ENCODE measurements at regions not wholly inside any gene's neighbourhood (a gene's known extent, or its start where the extent isn't known, plus 50 kb on each side); places are given as distances from the start of the nearest gene placed in this dataset.

GRCh38 chr9:36760667-36761420, 188.1 kb downstream of the MELK start:
- no peak for DNase-seq (ENCODE audit: low spot score)

DNA sequence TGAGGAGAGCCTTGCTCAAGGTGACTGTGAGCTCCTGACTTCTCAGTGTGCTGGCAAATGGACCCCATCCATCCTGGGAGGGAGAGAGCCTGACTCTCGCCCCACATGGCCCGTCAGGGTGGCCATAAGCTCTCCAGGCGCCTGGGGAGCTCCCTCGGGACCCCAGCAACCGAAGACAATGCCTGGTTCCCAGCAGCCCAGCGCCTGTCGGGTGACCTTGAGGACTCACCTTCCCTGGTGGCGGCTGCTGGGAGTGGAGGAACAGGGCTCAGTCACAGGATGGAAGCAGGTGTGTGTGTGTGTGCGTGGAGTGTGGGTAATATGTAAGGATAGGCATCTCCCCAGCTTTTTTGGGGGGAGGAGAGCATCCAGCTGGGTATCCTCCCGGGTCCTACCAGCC, 190.3 kb downstream of the MELK start:
- TF ChIP-seq, protein P1, sequence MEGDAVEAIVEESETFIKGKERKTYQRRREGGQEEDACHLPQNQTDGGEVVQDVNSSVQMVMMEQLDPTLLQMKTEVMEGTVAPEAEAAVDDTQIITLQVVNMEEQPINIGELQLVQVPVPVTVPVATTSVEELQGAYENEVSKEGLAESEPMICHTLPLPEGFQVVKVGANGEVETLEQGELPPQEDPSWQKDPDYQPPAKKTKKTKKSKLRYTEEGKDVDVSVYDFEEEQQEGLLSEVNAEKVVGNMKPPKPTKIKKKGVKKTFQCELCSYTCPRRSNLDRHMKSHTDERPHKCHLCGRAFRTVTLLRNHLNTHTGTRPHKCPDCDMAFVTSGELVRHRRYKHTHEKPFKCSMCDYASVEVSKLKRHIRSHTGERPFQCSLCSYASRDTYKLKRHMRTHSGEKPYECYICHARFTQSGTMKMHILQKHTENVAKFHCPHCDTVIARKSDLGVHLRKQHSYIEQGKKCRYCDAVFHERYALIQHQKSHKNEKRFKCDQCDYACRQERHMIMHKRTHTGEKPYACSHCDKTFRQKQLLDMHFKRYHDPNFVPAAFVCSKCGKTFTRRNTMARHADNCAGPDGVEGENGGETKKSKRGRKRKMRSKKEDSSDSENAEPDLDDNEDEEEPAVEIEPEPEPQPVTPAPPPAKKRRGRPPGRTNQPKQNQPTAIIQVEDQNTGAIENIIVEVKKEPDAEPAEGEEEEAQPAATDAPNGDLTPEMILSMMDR (conservative IDR thresholded peaks at IDR 0.05; ENCODE audit: low read depth): no peak
- DNase-seq (ENCODE audit: low spot score): no peak
- no peak overlapping the region for H3K27ac ChIP-seq
- ChIA-PET CTCF (no interaction called here), POLR2A (ENCODE audit: low non-redundant PET) (interaction anchor here (0.5 kb wide), 1 partner anchor 42 kb away, joined by 3 read pairs; no protein-coding TSS in a partner anchor)

More at GRCh38 chr9:36760667-36761420, 188.1 kb downstream of the MELK start:
- no peak overlapping the region for H3K27ac ChIP-seq
- ChIA-PET CTCF (no interaction called here), POLR2A (ENCODE audit: low non-redundant PET) (no interaction called here)
- TF ChIP-seq, protein P1 (conservative IDR thresholded peaks at IDR 0.05; ENCODE audit: low read depth): no peak

GRCh38 chr9:36763778-36764177, 191.1 kb downstream of the MELK start:
- ChIA-PET CTCF (no interaction called here), POLR2A (ENCODE audit: low non-redundant PET) (no interaction called here)
- H3K27ac ChIP-seq: no peak overlapping the region
- no peak for DNase-seq (ENCODE audit: low spot score)
- TF ChIP-seq, protein P1 (conservative IDR thresholded peaks at IDR 0.05; ENCODE audit: low read depth): no peak

DNA sequence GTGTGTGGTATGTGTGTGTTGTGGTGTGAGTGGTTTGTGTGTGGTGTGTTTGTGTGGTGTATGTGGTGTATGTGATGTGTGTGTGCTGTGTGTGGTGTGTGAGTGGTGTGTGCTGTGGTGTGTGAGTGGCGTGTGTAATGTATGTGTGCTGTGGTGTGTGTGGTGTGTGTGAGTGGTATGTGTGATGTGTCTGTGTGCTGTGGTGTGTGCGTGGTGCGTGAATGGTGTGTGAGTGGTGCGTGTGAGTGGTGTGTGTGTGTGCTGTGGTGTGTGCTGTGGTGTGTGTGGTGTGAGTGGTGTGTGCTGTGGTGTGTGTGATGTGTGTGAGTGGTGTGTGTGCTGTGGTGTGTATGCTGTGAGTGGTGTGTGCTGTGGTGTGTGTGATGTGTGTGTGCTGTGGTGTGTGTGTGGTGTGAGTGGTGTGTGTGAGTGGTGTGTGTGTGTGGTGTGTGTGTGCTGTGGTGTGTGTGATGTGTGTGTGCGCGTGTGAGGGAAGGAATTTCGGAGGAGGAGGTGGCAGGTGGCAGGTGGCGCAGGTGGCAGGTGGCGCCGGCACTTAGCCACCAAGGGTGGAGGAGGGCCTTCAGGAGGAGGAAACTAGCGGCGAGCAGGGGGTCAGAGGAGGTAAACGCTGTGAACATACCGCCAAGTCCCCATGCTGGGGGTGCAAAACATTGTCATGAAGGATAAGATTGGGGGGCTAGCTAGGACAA, 191.8 kb downstream of the MELK start:
- H3K27ac ChIP-seq: no peak overlapping the region
- CTCF ChIA-PET: no interaction called here
- no peak for DNase-seq (ENCODE audit: low spot score)
- TF ChIP-seq, protein P1 (conservative IDR thresholded peaks at IDR 0.05; ENCODE audit: low read depth): no peak
- POLR2A ChIA-PET (ENCODE audit: low non-redundant PET): no interaction called here

- CTCF ChIA-PET: no interaction called here
- DNase-seq (ENCODE audit: low spot score): no peak
- H3K27ac ChIP-seq: no peak overlapping the region
- POLR2A ChIA-PET (ENCODE audit: low non-redundant PET): no interaction called here
- TF ChIP-seq, protein P1 (conservative IDR thresholded peaks at IDR 0.05; ENCODE audit: low read depth): no peak
These were observed 192.3 kb downstream of the MELK start for GRCh38 chr9:36765077-36765390.

DNA sequence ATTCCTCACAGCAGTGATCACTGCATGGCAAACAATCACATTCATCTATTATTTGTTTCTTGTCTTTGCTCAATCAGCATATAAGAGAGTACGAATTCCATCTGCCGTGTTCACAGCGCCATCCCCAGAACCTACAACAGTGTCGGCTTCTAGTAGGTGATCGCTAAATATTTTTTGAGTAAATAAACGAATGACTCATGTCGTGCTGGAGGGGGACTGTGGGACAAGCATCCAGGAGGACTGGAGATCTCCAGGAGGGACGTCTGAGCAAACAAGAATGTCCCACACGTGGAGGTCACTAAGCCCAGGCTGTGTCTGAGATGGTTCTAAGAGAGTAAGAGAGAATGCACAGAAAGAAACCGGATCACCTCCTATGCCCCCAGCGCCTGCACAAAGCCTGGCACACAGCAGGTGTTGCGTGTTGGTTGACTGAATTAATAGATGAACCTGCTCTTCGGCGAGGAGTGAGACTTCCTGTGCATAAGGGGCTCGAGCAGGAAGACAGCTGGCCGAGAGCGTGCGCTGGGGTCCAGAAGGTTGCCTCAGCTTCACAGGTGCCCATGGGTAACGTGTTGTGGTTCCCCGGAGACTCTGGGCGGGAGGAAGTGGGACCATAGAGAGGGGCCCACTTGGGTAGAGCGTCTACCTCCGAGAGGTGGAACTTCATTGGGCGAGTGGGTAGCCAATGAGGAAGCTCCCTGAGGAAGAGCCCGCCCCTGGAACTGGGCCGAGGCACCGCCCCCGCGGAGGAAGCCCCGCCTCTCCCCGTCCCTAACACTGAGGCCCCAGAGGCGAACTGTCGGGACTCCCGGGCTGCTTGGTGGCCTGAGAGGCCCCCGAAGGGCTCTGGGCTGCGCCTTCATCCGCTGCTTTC, 193.0 kb downstream of the MELK start:
- ChIA-PET CTCF (no interaction called here), POLR2A (ENCODE audit: low non-redundant PET) (no interaction called here)
- TF ChIP-seq, protein P1 (conservative IDR thresholded peaks at IDR 0.05; ENCODE audit: low read depth): no peak
- peak; percentile 92 for DNase-seq (ENCODE audit: low spot score)
- no peak overlapping the region; the same call in 1 of the 2 replicates for H3K27ac ChIP-seq
